HG03432 (cell line): ENCODE measurements at regions not wholly inside any gene's neighbourhood (a gene's known extent, or its start where the extent isn't known, plus 50 kb on each side); places are given as distances from the start of the nearest gene placed in this dataset.

Experiments
- ATAC-seq: cut with Tn5 transposase; IDR thresholded peaks from one replicate; pipeline ENCODE4 v1.9.1; 2021; ENCODE audit warnings: mild to moderate bottlenecking, moderate library complexity; ENCODE audit not compliant: unreplicated experiment

GRCh38 chr7:47724335-47724982 lies 142.5 kb upstream of the TNS3 start:
- no peak for ATAC-seq

GRCh38 chr7:47722126-47722525 lies 140.2 kb upstream of the TNS3 start:
- ATAC-seq, result no peak

GRCh38 chr7:47721670-47722069 lies 139.8 kb upstream of the TNS3 start:
- no peak for ATAC-seq

- ATAC-seq, result no peak
Observed at GRCh38 chr7:47720907-47721244, 139.0 kb upstream of the TNS3 start.

- ATAC-seq, result peak; percentile 78
Observed at GRCh38 chr7:47720141-47720906, 138.4 kb upstream of the TNS3 start.

- no peak for ATAC-seq
Observed at GRCh38 chr7:47719675-47720074, 137.8 kb upstream of the TNS3 start.

- peak; percentile 10 for ATAC-seq
Observed at GRCh38 chr7:47715631-47716068, 133.7 kb upstream of the TNS3 start.

GRCh38 chr7:47714669-47715607 lies 133.0 kb upstream of the TNS3 start:
- ATAC-seq, result peak; percentile 99

GRCh38 chr7:47713595-47713994 lies 131.7 kb upstream of the TNS3 start:
- no peak for ATAC-seq

GRCh38 chr7:47712416-47712815 lies 130.5 kb upstream of the TNS3 start:
- ATAC-seq, result no peak

GRCh38 chr7:47711776-47712175 lies 129.9 kb upstream of the TNS3 start:
- ATAC-seq, result no peak

GRCh38 chr7:47710201-47710935 lies 128.5 kb upstream of the TNS3 start:
- no peak for ATAC-seq

GRCh38 chr7:47709451-47709850 lies 127.5 kb upstream of the TNS3 start:
- no peak for ATAC-seq

- ATAC-seq, result no peak
Observed at GRCh38 chr7:47709051-47709450, 127.1 kb upstream of the TNS3 start.

- no peak for ATAC-seq
Observed at GRCh38 chr7:47707583-47707982, 125.7 kb upstream of the TNS3 start.

GRCh38 chr7:47704936-47705335 lies 123.0 kb upstream of the TNS3 start:
- no peak for ATAC-seq

- no peak for ATAC-seq
Observed at GRCh38 chr7:47702080-47702479, 120.2 kb upstream of the TNS3 start.

- ATAC-seq, result no peak
Observed at GRCh38 chr7:47698386-47698785, 116.5 kb upstream of the TNS3 start.

- ATAC-seq, result no peak
Observed at GRCh38 chr7:47697543-47697942, 115.6 kb upstream of the TNS3 start.

GRCh38 chr7:47696152-47696710 lies 114.3 kb upstream of the TNS3 start:
- ATAC-seq, result no peak

GRCh38 chr7:47693216-47693615 lies 111.3 kb upstream of the TNS3 start:
- no peak for ATAC-seq
